Peyer's patch (tissue), 4 donors: ENCODE measurements at regions not wholly inside any gene's neighbourhood (a gene's known extent, or its start where the extent isn't known, plus 50 kb on each side); places are given as distances from the start of the nearest gene placed in this dataset.

Experiments used
- POLR2A ChIP-seq, 2 donors: fragments of 450-650 bp; IDR thresholded peaks; one replicate each; pipeline ENCODE4 v1.5.1; 2017; ENCODE audit warnings: antibody characterized with exemption in 2 of 2, mild to moderate bottlenecking in 2 of 2, moderate library complexity in 2 of 2
- TF ChIP-seq, protein P1 (sequence below), 6 experiments: fragments of 450-650 bp in 4 of 6; fragments of 200-600 bp in 2 of 6; sonication (generic) in 1 of 6; IDR thresholded peaks; one replicate each; pipeline ENCODE4 v1.5.1; 2017 to 2019; ENCODE audit warnings: antibody characterized with exemption in 6 of 6, mild to moderate bottlenecking in 3 of 6, moderate library complexity in 1 of 6

DNA sequence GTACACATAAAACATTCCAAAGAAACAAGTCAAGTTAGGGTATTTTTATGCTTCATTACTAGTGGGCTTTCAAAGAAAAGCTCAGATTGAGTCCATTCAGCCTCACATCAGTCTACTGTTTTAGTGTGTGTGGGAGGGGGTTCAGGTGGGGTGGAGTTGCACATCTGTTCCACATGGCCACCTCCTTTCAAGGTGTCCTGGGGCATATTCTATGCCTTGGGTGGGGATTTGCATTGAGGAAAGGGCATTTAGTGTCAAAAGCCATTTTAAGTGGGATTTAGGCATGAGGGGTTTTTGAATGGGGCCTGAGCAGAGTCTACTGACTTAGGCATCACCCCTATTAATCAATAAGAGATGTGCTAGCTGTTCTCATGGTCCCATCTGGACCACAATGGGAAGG, 983.1 kb downstream of the TLE4 start:
- TF ChIP-seq, protein P1, sequence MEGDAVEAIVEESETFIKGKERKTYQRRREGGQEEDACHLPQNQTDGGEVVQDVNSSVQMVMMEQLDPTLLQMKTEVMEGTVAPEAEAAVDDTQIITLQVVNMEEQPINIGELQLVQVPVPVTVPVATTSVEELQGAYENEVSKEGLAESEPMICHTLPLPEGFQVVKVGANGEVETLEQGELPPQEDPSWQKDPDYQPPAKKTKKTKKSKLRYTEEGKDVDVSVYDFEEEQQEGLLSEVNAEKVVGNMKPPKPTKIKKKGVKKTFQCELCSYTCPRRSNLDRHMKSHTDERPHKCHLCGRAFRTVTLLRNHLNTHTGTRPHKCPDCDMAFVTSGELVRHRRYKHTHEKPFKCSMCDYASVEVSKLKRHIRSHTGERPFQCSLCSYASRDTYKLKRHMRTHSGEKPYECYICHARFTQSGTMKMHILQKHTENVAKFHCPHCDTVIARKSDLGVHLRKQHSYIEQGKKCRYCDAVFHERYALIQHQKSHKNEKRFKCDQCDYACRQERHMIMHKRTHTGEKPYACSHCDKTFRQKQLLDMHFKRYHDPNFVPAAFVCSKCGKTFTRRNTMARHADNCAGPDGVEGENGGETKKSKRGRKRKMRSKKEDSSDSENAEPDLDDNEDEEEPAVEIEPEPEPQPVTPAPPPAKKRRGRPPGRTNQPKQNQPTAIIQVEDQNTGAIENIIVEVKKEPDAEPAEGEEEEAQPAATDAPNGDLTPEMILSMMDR (IDR thresholded peaks at IDR 0.05): no peak
- TF ChIP-seq POLR2A (IDR thresholded peaks at IDR 0.05): no peak
